ENCODE measurements at regions not wholly inside any gene's neighbourhood (a gene's known extent, or its start where the extent isn't known, plus 50 kb on each side); places are given as distances from the start of the nearest gene placed in this dataset.

GRCh38 chr10:3837647-3838459 lies 52.8 kb upstream of the KLF6 start:
- no peak overlapping the region for H3K4me3 ChIP-seq
- H3K9ac ChIP-seq, result no peak overlapping the region
- no peak for TF ChIP-seq Cebpa-rat (IDR thresholded peaks at IDR 0.05)
- H3K4me1 ChIP-seq, result no peaks in the 10 kb centered on the region
- no peak overlapping the region for H3K27ac ChIP-seq
- no peaks in the 10 kb centered on the region for H4K20me1 ChIP-seq
- H3K9me3 ChIP-seq, result no peaks in the 10 kb centered on the region
- H3K27me3 ChIP-seq, result no peaks in the 10 kb centered on the region
- H3K4me2 ChIP-seq, result no peak overlapping the region
- no peaks in the 10 kb centered on the region for H3K36me3 ChIP-seq

GRCh38 chr10:3836222-3836820 lies 51.3 kb upstream of the KLF6 start:
- Histone ChIP-seq H3K4me3 (no peak overlapping the region), H3K9ac (no peak overlapping the region), H3K36me3 (no peaks in the 10 kb centered on the region), H3K9me3 (no peaks in the 10 kb centered on the region), H4K20me1 (no peaks in the 10 kb centered on the region), H3K27me3 (no peaks in the 10 kb centered on the region), H3K27ac (no peak overlapping the region), H3K4me2 (no peak overlapping the region), H3K4me1 (no peaks in the 10 kb centered on the region)
- TF ChIP-seq Cebpa-rat (IDR thresholded peaks at IDR 0.05), result no peak

GRCh38 chr10:3835770-3836169 lies 50.8 kb upstream of the KLF6 start:
- Histone ChIP-seq H3K4me1 (no peaks in the 10 kb centered on the region), H3K9ac (no peak overlapping the region), H3K27ac (no peak overlapping the region)

GRCh38 chr10:3834947-3835346 lies 49.9 kb upstream of the KLF6 start:
- Histone ChIP-seq H3K9me3 (no peaks in the 10 kb centered on the region), H3K9ac (no peak overlapping the region)
- TF ChIP-seq Cebpa-rat (IDR thresholded peaks at IDR 0.05), result no peak

More at GRCh38 chr10:3835770-3836169, 50.8 kb upstream of the KLF6 start:
- Histone ChIP-seq H3K36me3 (no peaks in the 10 kb centered on the region), H3K9me3 (no peaks in the 10 kb centered on the region), H3K4me3 (no peak overlapping the region), H3K27me3 (no peaks in the 10 kb centered on the region), H4K20me1 (no peaks in the 10 kb centered on the region), H3K4me2 (no peak overlapping the region)
- TF ChIP-seq Cebpa-rat (IDR thresholded peaks at IDR 0.05), result no peak

More at GRCh38 chr10:3834947-3835346, 49.9 kb upstream of the KLF6 start:
- H3K36me3 ChIP-seq, result no peaks in the 10 kb centered on the region
- H3K27ac ChIP-seq, result no peak overlapping the region
- H3K4me1 ChIP-seq, result no peaks in the 10 kb centered on the region
- H3K27me3 ChIP-seq, result no peaks in the 10 kb centered on the region
- no peak overlapping the region for H3K4me2 ChIP-seq
- no peaks in the 10 kb centered on the region for H4K20me1 ChIP-seq
- no peak overlapping the region for H3K4me3 ChIP-seq
